ENCODE measurements at regions not wholly inside any gene's neighbourhood (a gene's known extent, or its start where the extent isn't known, plus 50 kb on each side); places are given as distances from the start of the nearest gene placed in this dataset.

- Histone ChIP-seq H3K9me3 (ENCODE audit: control insufficient read depth, insufficient read depth, low read depth, low read length) (no peaks in the 10 kb centered on the region), H3K4me1 (ENCODE audit: control insufficient read depth, insufficient read depth, low read length) (no peaks in the 10 kb centered on the region), H3K27me3 (ENCODE audit: control insufficient read depth, insufficient read depth, low read length) (no peaks in the 10 kb centered on the region), H3K36me3 (ENCODE audit: control insufficient read depth, insufficient read depth, low read length) (no peaks in the 10 kb centered on the region), H3K4me3 (ENCODE audit: low read depth in 2 of 2, low read length in 2 of 2) (no peak overlapping the region), H3K27ac (ENCODE audit: low read length) (no peak overlapping the region)
- in situ Hi-C loops (cut with HindIII; ENCODE audit: low pct_unique_long_range_greater_than_20kb, low sequenced_read_pairs), result no loop called here
- intact Hi-C loops (cut with micrococcal nuclease; ENCODE audit: unreplicated experiment), result no loop called here
- no TSS peak for BruUV-seq (replicated peaks)
- no peak for DNase-seq (ENCODE audit: low read depth, low spot score)
- no peak for ATAC-seq
- ChIA-PET POLR2A (no interaction called here), CTCF (no interaction called here)
- no peak for TF ChIP-seq SIN3A (IDR thresholded peaks at IDR 0.05; ENCODE audit: borderline replicate concordance, insufficient read depth, low read depth, low read length)
Observed at GRCh38 chr9:80437091-80437640, 865.4 kb downstream of the TLE4 start.

GRCh38 chr9:80435591-80435990 lies 863.8 kb downstream of the TLE4 start:
- ChIA-PET POLR2A (no interaction called here), CTCF (no interaction called here)
- Histone ChIP-seq H3K27me3 (ENCODE audit: control insufficient read depth, insufficient read depth, low read length) (no peaks in the 10 kb centered on the region), H3K27ac (ENCODE audit: low read length) (no peak overlapping the region), H3K4me1 (ENCODE audit: control insufficient read depth, insufficient read depth, low read length) (no peaks in the 10 kb centered on the region), H3K9me3 (ENCODE audit: control insufficient read depth, insufficient read depth, low read depth, low read length) (no peaks in the 10 kb centered on the region), H3K4me3 (ENCODE audit: low read depth in 2 of 2, low read length in 2 of 2) (no peak overlapping the region), H3K36me3 (ENCODE audit: control insufficient read depth, insufficient read depth, low read length) (no peaks in the 10 kb centered on the region)
- in situ Hi-C loops (cut with HindIII; ENCODE audit: low pct_unique_long_range_greater_than_20kb, low sequenced_read_pairs), result no loop called here
- BruUV-seq (replicated peaks), result no TSS peak
- TF ChIP-seq CTCF (IDR thresholded peaks at IDR 0.05), result no peak
- no peak for TF ChIP-seq TCF7L2 (IDR thresholded peaks at IDR 0.05; ENCODE audit: low read depth, low read length)
- TF ChIP-seq POLR2AphosphoS5 (IDR thresholded peaks at IDR 0.05; ENCODE audit: low read depth, low read length), result no peak
- TF ChIP-seq REST (IDR thresholded peaks at IDR 0.05; ENCODE audit: insufficient read depth in 1 of 2, low read depth in 2 of 2, low read length in 1 of 2), result no peak
- no peak for TF ChIP-seq SIN3A (IDR thresholded peaks at IDR 0.05; ENCODE audit: borderline replicate concordance, insufficient read depth, low read depth, low read length)
- intact Hi-C loops (cut with micrococcal nuclease; ENCODE audit: unreplicated experiment), result no loop called here
- no peak for DNase-seq (ENCODE audit: low read depth, low spot score)
- ATAC-seq, result no peak

GRCh38 chr9:80426992-80427391 lies 855.2 kb downstream of the TLE4 start:
- Histone ChIP-seq H3K9me3 (ENCODE audit: control insufficient read depth, insufficient read depth, low read depth, low read length) (no peaks in the 10 kb centered on the region), H3K36me3 (ENCODE audit: control insufficient read depth, insufficient read depth, low read length) (no peaks in the 10 kb centered on the region), H3K27ac (ENCODE audit: low read length) (no peak overlapping the region), H3K4me3 (ENCODE audit: low read depth in 2 of 2, low read length in 2 of 2) (no peak overlapping the region), H3K27me3 (ENCODE audit: control insufficient read depth, insufficient read depth, low read length) (no peaks in the 10 kb centered on the region), H3K4me1 (ENCODE audit: control insufficient read depth, insufficient read depth, low read length) (no peaks in the 10 kb centered on the region)
- TF ChIP-seq SIN3A (IDR thresholded peaks at IDR 0.05; ENCODE audit: borderline replicate concordance, insufficient read depth, low read depth, low read length), result no peak
- intact Hi-C loops (cut with micrococcal nuclease; ENCODE audit: unreplicated experiment), result no loop called here
- CTCF ChIA-PET, result no interaction called here
- ATAC-seq, result no peak
- in situ Hi-C loops (cut with HindIII; ENCODE audit: low pct_unique_long_range_greater_than_20kb, low sequenced_read_pairs), result no loop called here
- no peak for DNase-seq (ENCODE audit: low read depth, low spot score)
- POLR2A ChIA-PET, result no interaction called here
- BruUV-seq (replicated peaks), result no TSS peak

Data from Panc1 (cell line).